ENCODE measurements at regions not wholly inside any gene's neighbourhood (a gene's known extent, or its start where the extent isn't known, plus 50 kb on each side); places are given as distances from the start of the nearest gene placed in this dataset.
A peak's percentile ranks its signal among the peaks of the same experiment; 100 is the strongest.

- CTCF ChIA-PET (ENCODE audit: low intra/inter-chr PET ratio): no interaction called here
- FAIRE-seq (no peak), DNase-seq (ENCODE audit: extremely low read depth in 1 of 4, low spot score in 3 of 4) (no peak), ATAC-seq (no peak)
- intact Hi-C loops (cut with micrococcal nuclease): no loop called here
- no peaks in the 10 kb centered on the region for H3K36me3 ChIP-seq (ENCODE audit: control insufficient read depth, insufficient read depth, low read length)
- H3K9me1 ChIP-seq (ENCODE audit: control insufficient read depth, insufficient read depth, low read length): no peaks in the 10 kb centered on the region
- no peaks in the 10 kb centered on the region for H3K79me2 ChIP-seq (ENCODE audit: control insufficient read depth, insufficient read depth, low read length)
- POLR2A ChIA-PET: interaction anchor here (1.0 to 1.4 kb wide), 2 partner anchors 9 to 11 kb away, joined by 3 read pairs; no protein-coding TSS in a partner anchor
- 0 out of 2 replicates have a peak overlapping the region, but pooled peaks have one; percentile 7 for H2AFZ ChIP-seq (ENCODE audit: low read depth, low read length)
- TF ChIP-seq KLF13 (tag; IDR thresholded peaks at IDR 0.05; ENCODE audit: borderline replicate concordance, low read depth) (no peak), NFE2L1 (tag; IDR thresholded peaks at IDR 0.05; ENCODE audit: borderline replicate concordance, low read depth) (no peak), SMAD4 (CRISPR knock-in tag; conservative IDR thresholded peaks at IDR 0.05) (no peak), SMAD2 (IDR thresholded peaks at IDR 0.05; ENCODE audit: low read depth, low read length) (no peak), PHF8 (IDR thresholded peaks at IDR 0.05; ENCODE audit: borderline replicate concordance, low read length) (no peak), LARP7 (IDR thresholded peaks at IDR 0.05) (no peak), ZNF311 (CRISPR knock-in tag; IDR thresholded peaks at IDR 0.05) (no peak), MYBL2 (IDR thresholded peaks at IDR 0.05; ENCODE audit: low read depth) (no peak), MYBL2 (CRISPR knock-in tag; IDR thresholded peaks at IDR 0.05; ENCODE audit: borderline replicate concordance) (no peak), HNRNPK (IDR thresholded peaks at IDR 0.05; ENCODE audit: low read depth, low read length, poor library complexity, severe bottlenecking) (no peak), ZNF316 (IDR thresholded peaks at IDR 0.05) (no peak), TCF7L2 (IDR thresholded peaks at IDR 0.05; ENCODE audit: low read depth, low read length) (no peak), ZBED1 (IDR thresholded peaks at IDR 0.05) (no peak), PBX2 (CRISPR knock-in tag; IDR thresholded peaks at IDR 0.05; ENCODE audit: low read depth) (no peak), PBX2 (tag; conservative IDR thresholded peaks at IDR 0.05; ENCODE audit: low read depth) (no peak), HIVEP1 (CRISPR knock-in tag; IDR thresholded peaks at IDR 0.05) (no peak), ETV1 (tag; conservative IDR thresholded peaks at IDR 0.05; ENCODE audit: low read depth) (no peak), ZNF766 (CRISPR knock-in tag; conservative IDR thresholded peaks at IDR 0.05) (no peak)
- in situ Hi-C loops (cut with MboI): no loop called here
- 50% methylated on average over 3 of the region's 3 CpGs for WGBS (ENCODE audit: insufficient coverage, low coverage, missing lambda C conversion rate)
- H3K27ac ChIP-seq (ENCODE audit: extremely low read depth, low read depth, low read length): no peak overlapping the region
- no peak overlapping the region for H3K4me3 ChIP-seq
- H3K9ac ChIP-seq (ENCODE audit: insufficient read depth in 1 of 2, low read depth in 2 of 2, low read length in 2 of 2): no peak overlapping the region
- no peaks in the 10 kb centered on the region for H3K27me3 ChIP-seq (ENCODE audit: control insufficient read depth in 2 of 2, insufficient read depth in 2 of 2, low read length in 2 of 2)
- BruUV-seq (replicated peaks): no TSS peak
- no peaks in the 10 kb centered on the region for H3K9me3 ChIP-seq (replicated peaks; ENCODE audit: control insufficient read depth, insufficient read depth, low read depth, low read length)
- no peaks in the 10 kb centered on the region for H4K20me1 ChIP-seq (replicated peaks; ENCODE audit: control insufficient read depth, insufficient read depth, low read length)
- H3K4me2 ChIP-seq (ENCODE audit: insufficient read depth, low read length): no peak overlapping the region
- peaks cover 14 to 15% of the 10 kb centered on the region in 2 experiments; a peak in 4 of 5 replicates for H3K4me1 ChIP-seq (replicated peaks in 1 of 2; ENCODE audit: control insufficient read depth in 2 of 2, insufficient read depth in 2 of 2, low read length in 2 of 2)
Observed at GRCh38 chr18:8966821-8967220, 135.7 kb upstream of the NDUFV2 start.

All from K562 (cell line).